HK-2 (cell line): ENCODE measurements at regions not wholly inside any gene's neighbourhood (a gene's known extent, or its start where the extent isn't known, plus 50 kb on each side); places are given as distances from the start of the nearest gene placed in this dataset.
A peak's percentile ranks its signal among the peaks of the same experiment; 100 is the strongest.

ENCODE experiments used
- DNase-seq: peaks from one replicate; pipeline ENCODE4 v3.0.0-alpha.2; 2018; ENCODE audit not compliant: unreplicated experiment

DNA sequence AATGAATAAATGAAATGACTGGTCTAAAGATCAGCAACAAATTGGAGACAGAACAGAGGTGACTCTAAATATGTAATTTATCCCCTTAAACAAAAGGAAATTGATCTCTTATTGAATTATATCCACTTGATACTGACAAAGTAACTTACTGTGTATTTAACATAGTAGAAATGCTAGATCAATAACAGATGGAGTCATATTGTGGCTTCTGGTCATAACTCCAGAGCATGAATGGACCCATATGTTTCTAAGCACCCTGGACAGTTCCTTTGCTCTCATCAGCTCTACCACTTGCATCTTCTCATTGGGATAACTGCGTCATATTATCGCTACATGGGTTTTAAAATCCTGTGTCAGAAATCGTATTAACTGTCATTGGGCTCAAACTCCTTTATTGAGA lies 222.3 kb downstream of the ETS1 start:
- DNase-seq: no peak

DNA sequence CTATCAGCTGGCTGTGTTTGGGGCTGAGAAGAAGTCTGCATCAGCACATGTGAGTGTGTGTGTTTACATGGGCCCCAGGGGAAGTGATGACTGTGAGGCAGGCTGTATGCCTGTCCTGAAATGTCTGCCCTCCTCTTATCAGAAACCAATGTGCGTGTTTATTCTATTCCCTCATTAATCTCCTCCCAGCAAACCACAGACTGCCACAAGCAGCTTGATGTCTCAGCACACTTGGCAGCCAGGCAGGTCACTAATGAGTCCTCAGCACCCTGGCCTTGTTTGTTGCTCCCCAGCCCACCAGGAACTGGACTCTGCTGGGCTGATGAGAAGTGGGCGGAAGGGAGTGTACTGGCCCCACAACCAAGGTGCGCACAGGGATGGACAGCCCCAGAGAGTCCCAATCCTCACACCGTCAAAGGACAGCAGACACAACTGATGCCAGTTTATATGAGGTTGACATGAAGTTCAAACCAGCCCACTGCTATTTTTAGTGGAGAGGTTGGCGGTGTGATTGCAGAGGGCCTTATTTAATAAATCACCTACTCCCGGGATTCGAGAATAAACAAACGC lies 225.8 kb downstream of the ETS1 start:
- DNase-seq: no peak

DNA sequence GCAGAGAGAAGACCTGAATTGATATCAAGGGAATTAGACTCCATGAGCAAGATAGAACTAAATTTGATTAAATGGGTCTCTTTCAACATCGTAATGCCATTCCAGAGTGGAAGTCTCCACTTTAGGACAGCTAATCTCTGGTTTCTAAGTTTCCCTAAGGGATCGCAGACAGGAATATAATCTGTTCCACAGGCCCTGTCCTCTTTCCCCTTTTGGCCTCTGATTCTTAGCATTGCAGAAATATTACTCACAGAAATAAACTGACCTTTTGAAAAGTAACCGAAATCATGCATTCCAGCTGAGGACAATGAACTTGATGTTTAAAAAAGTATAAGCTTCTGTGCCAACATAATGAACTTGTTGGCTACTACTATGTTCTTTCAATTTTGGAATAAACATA lies 227.8 kb downstream of the ETS1 start:
- DNase-seq: no peak

DNA sequence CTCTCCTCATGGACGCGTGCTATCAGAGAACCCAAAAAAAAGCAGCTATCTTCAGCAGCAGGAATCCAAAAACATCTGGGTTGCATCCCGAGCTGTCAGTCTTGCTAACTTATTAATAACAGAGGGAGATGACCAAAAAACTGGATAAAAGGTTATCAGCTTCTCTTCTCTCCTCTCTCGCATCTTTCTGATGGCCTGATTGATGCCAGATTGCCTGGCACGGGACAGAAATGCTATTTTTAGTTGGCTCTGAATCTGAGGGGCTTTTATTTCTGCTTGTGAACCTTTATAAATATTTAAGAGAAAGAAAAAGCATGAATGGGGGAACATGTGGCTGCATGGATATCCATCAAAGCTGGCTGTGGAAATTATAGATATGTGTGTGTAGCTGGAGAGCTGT lies 230.3 kb downstream of the ETS1 start:
- DNase-seq: no peak

DNA sequence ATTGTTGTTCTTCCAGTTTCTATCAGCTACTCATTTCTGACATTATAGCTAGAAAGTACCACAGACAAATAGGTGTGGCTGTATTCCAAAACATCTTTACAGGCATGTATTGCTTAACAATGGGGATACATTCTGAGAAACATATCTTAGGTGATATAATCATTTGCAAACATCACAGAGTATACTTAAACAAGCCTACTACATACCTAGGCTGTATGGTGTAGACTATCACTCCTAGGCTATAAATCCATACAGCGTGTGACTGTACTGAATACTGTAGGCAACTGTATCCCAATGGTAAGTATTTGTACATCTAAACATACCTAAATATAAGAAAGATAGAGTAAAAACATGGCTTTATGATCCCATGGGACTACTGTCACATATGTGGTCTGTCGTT lies 231.8 kb downstream of the ETS1 start:
- DNase-seq: no peak

DNA sequence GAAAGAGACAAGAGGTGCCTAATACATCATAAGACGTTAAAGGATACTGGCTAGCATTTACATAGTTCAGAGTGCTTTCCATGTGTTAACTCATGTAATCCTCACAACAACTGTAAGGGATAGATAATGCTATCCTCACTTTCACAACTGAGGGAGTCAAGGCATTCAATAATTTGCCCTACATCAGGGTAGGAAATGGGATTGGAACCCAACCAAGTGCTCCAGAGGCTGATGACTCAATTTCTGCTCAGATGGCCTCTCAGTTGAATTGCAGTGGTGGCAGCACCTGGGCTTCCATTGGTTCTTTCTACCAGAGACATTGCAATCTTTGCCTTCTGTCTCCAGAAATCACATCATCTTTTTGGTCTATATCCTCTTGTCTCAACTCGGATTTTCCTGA lies 232.9 kb downstream of the ETS1 start:
- no peak for DNase-seq

DNA sequence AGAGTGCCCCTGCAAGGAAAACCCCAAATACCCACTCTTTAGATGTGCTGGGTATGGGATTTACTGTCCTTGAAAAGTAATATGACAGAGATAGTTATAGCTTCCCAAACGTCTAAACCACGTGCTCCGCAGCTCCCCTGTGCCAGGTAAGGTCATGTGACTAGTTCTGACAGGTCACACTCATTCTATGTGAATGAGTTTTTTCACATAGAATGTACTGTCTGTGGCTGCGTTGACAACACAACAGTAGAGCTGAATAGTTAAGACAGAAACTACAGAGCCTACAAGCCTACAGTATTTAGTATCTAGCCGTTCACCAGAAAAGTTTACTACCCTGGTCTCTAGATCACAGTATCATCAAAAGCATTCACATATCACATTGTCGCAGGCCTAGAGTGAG lies 236.2 kb downstream of the ETS1 start:
- DNase-seq: no peak

DNA sequence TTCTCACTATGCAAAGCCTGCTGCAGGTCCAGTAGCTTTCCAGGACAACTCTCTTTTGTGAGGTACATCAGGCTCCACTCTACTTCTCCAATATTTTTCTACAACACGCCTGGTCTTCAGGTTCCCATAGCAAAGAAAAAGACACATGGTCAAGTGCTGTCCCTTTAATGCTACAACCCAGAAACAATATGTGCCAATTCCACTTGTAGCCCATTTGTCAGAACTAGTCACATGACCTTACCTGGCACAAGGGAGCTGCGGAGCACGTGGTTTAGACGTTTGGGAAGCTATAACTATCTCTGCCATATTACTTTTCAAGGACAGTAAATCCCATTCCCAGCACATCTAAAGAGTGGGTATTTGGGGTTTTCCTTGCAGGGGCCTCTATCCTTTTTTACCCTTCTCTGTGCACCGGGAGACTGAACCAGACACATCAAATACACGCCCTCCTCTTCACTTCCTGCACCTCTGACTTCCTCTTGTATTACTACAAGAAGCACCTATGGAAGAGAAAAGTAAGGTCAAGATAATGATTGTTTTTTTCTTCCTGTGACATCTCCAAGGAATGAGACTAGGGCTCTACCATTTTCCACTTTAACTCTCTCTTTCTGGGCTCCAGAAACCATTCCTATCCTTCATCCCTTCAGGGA lies 237.6 kb downstream of the ETS1 start:
- no peak for DNase-seq

DNA sequence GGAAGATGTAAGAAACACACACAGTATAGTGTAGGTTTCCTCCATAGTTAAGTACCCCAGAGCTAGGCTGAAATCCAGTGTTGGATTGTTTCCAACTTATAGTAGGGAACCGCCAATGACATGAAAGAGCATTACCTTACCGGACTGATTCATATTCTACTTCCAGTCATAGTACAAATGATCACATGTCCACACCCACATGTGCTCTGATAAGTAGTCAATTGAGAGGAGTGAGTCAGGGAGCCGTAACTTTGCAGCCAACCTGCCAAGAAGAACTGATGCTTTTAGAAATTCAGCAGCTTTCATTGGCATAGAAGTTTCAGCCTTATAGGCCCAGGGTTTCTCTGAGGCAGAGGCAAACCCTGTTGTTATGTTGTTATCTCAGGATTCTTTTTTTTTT lies 240.6 kb downstream of the ETS1 start:
- DNase-seq: no peak

DNA sequence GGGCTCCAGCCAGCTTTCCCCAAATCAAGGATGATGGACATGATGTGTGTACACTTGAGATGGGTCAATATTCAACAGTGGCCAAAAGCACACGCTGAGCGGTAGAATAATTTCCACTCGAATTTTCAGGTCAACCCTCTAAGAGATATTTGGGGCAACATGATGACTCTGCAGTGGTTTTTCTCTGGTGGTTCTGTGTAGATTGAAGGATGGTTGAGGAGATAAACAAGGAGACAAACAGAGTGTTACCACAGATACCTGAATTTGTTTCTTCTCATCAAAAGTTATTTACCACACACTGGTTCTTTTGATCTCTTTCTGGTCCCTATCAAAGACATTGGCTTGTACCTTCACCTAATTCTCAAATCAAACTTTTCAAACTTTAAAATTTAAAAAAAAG lies 242.0 kb downstream of the ETS1 start:
- no peak for DNase-seq

DNA sequence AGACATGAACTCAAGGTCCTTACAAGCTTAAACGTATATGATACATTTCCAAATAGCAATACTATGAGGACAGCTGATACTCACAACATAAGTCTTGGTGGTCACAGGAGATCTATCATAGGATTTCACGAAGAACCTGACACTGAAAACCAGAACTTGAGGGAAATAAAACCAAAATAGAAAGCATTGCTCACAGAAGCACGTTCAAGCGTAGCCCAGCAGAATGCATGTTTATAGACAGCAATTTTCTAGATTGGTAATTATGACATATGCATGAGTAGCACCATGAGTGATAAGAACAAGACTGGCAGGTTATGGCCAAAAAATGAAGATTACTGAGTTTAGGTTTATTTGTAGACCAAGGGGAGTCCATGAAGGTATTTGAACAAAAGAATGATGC lies 243.5 kb downstream of the ETS1 start:
- DNase-seq: no peak

DNA sequence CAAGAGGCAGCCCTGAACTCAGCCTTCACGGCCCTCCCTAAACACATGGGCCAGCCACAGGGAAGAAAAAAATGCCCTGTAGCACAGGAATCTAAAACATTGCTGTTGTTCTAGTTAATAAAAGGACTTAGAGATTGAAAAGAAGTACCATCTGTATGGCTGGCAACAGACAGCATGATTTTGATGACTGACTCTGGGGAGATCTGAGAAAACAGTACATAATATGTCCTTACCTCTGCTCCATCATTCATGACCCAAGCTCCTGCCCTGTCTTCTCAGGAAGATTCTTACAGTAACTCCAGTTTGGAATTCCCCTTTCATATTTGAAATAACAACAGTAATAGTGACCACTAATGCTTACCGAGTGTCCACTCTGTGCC lies 244.2 kb downstream of the ETS1 start:
- no peak for DNase-seq

DNA sequence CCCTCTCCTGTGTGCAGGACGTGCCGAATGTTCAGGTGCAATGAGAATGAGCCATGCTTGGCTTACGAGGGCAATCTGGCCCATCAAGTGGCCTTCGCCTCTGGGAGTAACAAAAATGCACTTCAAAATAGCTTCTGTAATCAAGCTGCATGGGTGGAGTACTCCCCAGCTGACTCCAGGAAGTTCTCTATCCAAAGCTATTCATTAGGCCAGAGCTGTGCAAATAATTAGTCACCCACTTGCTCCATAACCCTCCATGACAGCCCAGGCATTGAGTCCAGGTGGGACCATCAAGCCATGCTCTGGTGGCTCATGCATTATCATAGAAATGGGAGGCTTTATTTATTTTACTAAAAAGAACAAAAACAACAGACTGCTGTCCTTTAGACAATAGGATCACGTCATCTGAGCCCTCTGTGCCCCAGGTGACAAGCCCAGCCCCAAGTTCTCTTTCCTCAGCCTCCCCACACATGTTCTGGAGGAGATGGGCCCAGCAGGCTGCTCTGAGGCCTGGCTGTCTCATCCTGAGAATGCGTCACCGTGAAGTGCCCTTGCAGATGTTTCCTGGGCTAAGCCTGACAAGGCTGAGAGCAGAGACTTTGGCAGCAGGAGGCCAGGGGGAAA lies 244.7 kb downstream of the ETS1 start:
- no peak for DNase-seq

DNA sequence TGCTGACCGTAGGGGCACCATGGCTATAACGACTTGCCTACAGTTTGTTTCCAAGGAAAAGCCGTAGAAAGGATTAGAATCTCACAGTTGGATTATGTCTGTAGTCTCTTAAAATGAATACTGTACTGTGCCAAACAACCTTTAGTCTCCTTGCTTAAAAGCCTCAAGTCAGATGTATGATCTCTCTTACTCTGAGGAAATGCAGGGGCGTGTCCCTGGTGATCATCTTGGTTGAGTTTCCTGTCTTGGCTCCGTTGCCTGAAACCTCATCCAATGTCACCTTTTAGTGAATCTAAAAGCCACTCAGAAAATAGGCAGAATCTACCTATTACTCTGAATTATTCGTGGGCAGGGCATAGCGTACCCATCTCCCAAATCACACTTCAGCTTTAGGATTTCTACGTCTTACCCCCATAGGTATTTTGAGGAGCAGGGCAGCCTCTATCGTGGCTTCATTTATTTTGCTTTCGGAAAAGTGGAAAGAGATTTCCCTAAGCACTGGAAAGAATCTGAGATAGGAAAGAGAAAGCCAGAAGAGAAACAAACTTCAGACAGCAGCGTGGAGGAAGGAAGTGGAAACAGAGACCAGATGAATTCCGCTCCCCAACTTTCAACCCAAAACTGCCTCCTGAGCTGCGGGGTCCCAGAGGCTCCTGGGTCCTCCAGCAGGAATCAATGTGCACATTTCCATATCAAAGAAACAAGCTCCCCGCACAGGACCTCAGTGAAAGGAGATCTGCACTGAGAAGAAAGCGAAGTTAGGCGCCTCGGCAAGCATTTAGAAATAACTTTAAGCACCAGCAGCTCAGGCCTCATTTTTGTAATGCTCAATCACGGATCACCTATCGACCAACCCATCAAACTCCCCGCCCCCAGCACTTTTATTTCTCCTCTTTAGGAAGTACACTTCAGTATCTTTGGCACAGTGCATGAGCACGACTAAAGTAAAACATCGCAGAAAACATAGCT lies 245.8 kb downstream of the ETS1 start:
- no peak for DNase-seq

DNA sequence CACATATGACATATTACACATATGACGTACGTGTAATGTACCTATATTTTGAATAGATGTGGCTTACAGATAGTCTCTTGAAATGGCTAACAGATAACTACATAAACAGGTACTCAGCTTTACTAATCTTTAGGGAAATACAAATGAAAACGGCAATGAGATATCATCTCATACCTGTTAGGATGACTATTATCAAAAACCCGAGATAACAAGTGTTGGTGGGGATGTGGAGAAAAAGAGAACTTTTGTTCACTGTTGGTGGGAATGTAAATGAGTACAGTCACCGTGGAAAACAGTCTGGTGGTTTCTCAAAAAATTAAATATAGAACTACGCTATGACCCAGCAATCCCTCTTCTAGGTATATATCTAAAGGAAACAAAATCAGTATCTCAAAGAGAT lies 247.6 kb downstream of the ETS1 start:
- no peak for DNase-seq

DNA sequence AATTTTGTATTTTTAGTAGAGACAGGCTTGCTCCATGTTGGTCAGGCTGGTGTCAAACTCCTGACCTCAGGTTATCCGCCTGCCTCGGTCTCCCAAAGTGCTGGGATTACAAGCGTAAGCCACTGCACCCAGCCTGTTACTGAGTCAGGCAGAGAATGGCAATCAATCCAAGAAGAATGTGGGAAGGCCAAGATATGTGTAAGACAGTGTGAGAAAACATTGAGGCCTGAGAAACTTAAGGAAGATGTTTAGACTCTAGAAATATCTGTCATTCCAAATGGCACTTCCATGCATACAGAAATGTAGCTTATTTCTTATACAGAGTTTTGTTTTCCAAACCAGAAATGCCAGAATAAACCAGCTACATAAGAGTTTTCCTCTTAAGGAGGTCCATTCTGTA lies 248.5 kb downstream of the ETS1 start:
- no peak for DNase-seq

DNA sequence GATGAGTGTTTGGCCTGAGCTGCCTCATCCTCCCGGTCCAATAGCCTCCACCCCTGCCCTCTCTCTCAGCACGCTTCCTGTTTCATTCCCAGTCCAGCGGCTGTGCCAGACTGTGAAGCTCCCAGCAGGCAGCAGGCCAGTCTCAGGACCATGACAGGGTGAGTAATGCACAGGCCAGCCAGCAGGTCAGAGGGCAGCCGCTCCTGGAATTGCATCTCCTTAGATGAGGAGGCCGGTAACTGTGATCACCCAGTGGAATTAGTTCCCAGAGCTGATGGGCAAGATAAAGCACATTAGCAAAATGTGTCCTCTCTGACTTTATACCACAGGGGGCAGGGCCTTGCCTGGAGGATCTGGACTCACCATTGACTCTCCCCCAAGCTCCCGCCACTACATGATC lies 251.2 kb downstream of the ETS1 start:
- DNase-seq: peak; percentile 31

DNA sequence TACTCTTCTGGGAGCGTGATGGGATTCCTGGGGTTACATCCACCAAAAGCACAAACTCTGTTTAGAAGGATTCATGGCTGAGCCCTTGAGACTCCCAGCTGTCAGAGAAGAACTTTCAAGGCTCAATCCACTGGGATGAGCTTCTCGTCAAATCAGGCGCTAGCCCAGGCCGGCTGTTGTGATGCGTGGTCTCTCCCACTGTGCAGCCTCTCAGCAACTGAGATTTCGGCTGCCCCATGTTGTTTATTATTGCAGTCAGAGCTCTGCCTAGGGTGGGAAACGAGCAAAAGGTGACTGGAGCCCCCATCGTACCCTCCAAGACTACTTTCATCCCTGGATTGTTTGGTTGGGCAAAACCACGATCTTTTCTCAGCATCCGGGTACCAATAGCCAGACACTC lies 251.6 kb downstream of the ETS1 start:
- DNase-seq: no peak

DNA sequence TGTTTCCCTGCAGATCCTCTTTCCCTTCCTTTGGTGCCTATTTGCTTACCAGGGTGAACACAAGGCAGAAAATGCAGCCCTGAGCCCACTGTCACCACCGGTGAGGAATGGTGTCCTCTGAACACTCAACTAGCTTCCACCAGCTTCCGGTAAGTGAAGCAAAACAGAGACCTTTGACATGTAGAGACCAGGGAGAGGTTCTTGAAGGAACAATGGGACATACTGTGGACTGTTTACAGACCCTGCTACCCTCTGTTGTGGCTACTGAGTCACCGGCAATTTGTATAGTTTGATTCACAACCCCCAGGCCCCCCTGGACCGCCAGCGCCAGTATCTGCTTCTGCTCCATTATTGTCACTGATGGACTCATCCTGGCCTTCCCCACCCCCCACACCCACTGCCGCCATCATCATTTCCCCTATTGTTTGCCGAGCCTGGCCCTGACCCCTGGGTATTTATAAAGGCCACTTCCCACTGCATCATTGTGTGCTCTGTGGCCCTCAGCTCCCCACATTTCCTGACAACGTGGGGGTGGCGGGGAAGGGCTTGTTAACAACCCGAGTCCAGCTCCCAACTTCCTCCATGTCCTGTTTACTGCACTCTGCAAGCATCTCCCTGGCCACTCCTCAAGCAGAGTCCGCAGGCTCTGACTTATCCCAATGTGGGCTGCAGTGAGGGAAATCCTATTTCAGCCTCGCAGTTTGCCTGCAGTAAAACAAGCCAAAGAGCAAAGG lies 252.9 kb downstream of the ETS1 start:
- DNase-seq: no peak

DNA sequence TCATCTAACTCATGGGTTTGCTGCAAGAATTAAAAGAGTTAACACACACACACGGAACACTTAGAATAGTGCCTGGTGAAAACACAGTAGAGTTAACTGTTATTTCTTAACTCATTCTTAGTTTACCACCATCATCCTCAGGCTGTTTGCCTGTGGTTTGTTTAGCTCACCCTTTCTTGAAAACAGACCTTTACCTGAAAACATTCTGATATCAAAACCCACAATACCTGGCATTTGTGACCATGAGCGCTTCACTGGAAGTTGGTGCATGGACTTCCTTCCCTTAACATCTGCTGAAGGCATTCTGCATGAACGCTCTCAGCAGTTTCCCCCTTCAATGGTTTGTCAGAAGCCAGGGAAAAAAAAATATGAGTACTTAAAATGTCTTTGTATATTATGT lies 256.0 kb downstream of the ETS1 start:
- no peak for DNase-seq

DNA sequence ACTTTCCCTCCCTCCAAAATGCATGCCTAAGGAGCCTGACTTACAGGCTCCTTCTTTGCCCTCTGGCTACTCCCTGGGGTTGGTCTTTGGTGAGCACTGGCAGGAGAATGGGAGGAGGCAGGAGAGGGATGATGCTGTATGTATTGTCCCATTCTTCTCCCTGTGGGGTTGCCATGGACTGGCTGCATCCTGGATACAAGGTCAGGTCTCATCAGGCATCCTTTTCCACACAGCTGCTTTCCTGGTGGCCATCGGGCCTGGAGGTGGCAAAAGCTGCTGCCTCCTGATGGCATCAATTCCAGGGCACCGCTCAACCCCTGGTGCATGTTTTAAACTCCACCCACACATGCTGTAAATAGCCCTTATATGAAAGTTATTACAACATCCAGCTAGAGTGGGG lies 257.2 kb downstream of the ETS1 start:
- no peak for DNase-seq

DNA sequence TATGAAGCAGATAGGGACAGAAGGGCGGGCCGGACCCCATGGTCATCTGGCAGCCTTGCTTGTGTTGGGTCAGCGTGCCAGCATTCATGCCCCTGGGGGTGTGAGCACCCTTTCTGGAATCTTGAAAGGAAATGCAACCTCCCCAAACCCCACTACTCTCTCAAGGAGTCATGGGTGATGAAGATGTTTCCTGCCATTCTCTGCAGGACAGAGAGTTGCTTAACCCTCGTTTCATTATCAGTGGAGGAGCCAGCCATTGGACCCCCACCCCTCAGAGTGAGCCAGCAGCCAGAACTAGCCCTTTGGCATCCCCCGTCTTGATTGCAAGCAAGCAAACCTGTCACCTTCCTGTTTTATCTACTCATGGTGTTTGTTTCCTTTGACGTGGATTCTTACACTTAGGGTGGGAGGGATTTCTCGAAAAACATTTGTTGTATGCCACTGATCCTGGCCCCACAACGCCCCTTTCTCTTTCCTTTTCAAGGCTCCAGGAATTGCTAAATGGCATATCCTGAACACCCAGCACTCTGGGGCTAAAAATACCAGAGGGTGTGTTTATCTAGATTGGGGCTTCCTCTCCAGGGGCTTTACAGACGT lies 258.3 kb downstream of the ETS1 start:
- no peak for DNase-seq
